GM18858 (cell line): ENCODE measurements at regions not wholly inside any gene's neighbourhood (a gene's known extent, or its start where the extent isn't known, plus 50 kb on each side); places are given as distances from the start of the nearest gene placed in this dataset.

Experiments used
- ATAC-seq: cut with Tn5 transposase; IDR thresholded peaks from one replicate; pipeline ENCODE4 v1.9.1; 2021; ENCODE audit not compliant: unreplicated experiment

- ATAC-seq = no peak
Measured at GRCh38 chr4:112982680-112983079, 66.8 kb upstream of the ANK2 start.

- no peak for ATAC-seq
Measured at GRCh38 chr4:112994732-112995464, 54.6 kb upstream of the ANK2 start.
